IMR-90 (cell line): ENCODE measurements at regions not wholly inside any gene's neighbourhood (a gene's known extent, or its start where the extent isn't known, plus 50 kb on each side); places are given as distances from the start of the nearest gene placed in this dataset.

ENCODE experiments used
- ATAC-seq: fragments of 200-7000 bp; cut with Tn5 transposase; 2 replicates; pipeline ENCODE4 v1.9.1; 2020; ENCODE audit warnings: low read depth, mild to moderate bottlenecking, moderate library complexity
- BruUV-seq: library from RNA; stranded (reverse); fragments of 400-500 nt; replicated peaks from 2 replicates; lab custom pipeline; 2021; lab: Mats Ljungman, UMichigan
- CTCF ChIA-PET: fragments of 300-600 bp; formaldehyde crosslinking; extraction: SDS; loops from one replicate; lab custom pipeline; 2021; ENCODE audit warnings: antibody characterized with exemption; lab: Yijun Ruan, JAX
- POLR2A ChIA-PET: fragments of 300-600 bp; sonication (Branson Sonifier 250); formaldehyde crosslinking; loops from one replicate; lab custom pipeline; 2022; ENCODE audit warnings: antibody characterized with exemption; ENCODE audit not compliant: unreplicated experiment; lab: Charles Lee
- DNase-seq: peaks from one replicate; pipeline ENCODE4 v3.0.0; 2013
- H2AFZ ChIP-seq: replicated peaks from 2 replicates; pipeline ENCODE3; 2013; ENCODE audit warnings: low read length, mild to moderate bottlenecking; ENCODE audit not compliant: poor library complexity
- H2AK5ac ChIP-seq: 2 replicates; pipeline ENCODE4 v1.6.1; 2013; ENCODE audit warnings: low read depth, low read length, inconsistent platforms
- H2AK9ac ChIP-seq: replicated peaks from 2 replicates; pipeline ENCODE3; 2013; ENCODE audit warnings: mild to moderate bottlenecking, low read depth, low read length, moderate library complexity; ENCODE audit not compliant: poor library complexity
- H2BK120ac ChIP-seq: 2 replicates; pipeline ENCODE4 v1.6.1; 2013; ENCODE audit warnings: low read depth, low read length, inconsistent platforms
- H2BK15ac ChIP-seq: 3 replicates; pipeline ENCODE4 v1.6.1; 2013; ENCODE audit warnings: low read depth, low read length, inconsistent platforms
- H2BK20ac ChIP-seq: 2 replicates; pipeline ENCODE4 v1.6.1; 2013; ENCODE audit warnings: low read depth, mild to moderate bottlenecking, inconsistent platforms, low read length, moderate library complexity
- H2BK5ac ChIP-seq: 2 replicates; pipeline ENCODE4 v1.6.1; 2013; ENCODE audit warnings: mild to moderate bottlenecking, low read depth, low read length, inconsistent platforms; ENCODE audit not compliant: poor library complexity, severe bottlenecking
- H3K14ac ChIP-seq: replicated peaks from 2 replicates; pipeline ENCODE4 v1.6.1; 2013; ENCODE audit warnings: low read depth, low read length, inconsistent platforms
- H3K18ac ChIP-seq: 2 replicates; pipeline ENCODE4 v1.6.1; 2013; ENCODE audit warnings: low read depth, low read length, control low read depth
- H3K23ac ChIP-seq: 2 replicates; pipeline ENCODE4 v1.6.1; 2013; ENCODE audit warnings: low read depth, low read length, inconsistent platforms
- H3K27ac ChIP-seq: 2 replicates; pipeline ENCODE4 v1.5.1; 2013; ENCODE audit warnings: mild to moderate bottlenecking, control low read depth, low read length; ENCODE audit not compliant: insufficient read depth
- H3K27me3 ChIP-seq: 2 replicates; pipeline ENCODE4 v1.6.1; 2013; ENCODE audit warnings: low read length; ENCODE audit not compliant: control insufficient read depth, insufficient read depth
- H3K36me3 ChIP-seq: 2 replicates; pipeline ENCODE4 v1.6.1; 2013; ENCODE audit warnings: low read length, mixed read lengths; ENCODE audit not compliant: control insufficient read depth, insufficient read depth
- H3K4ac ChIP-seq: 2 replicates; pipeline ENCODE4 v1.6.1; 2013; ENCODE audit warnings: low read depth, low read length, inconsistent platforms
- H3K4me1 ChIP-seq: 2 replicates; pipeline ENCODE4 v1.6.1; 2013; ENCODE audit warnings: low read length, mixed read lengths; ENCODE audit not compliant: control insufficient read depth, insufficient read depth
- H3K4me2 ChIP-seq: 2 replicates; pipeline ENCODE4 v1.6.1; 2013; ENCODE audit warnings: low read depth, mild to moderate bottlenecking, control low read depth, low read length, moderate library complexity
- H3K4me3 ChIP-seq: 2 replicates; pipeline ENCODE4 v1.5.1; 2013; ENCODE audit warnings: low read depth, mild to moderate bottlenecking, control low read depth, low read length, moderate library complexity; ENCODE audit not compliant: insufficient read depth
- H3K56ac ChIP-seq: 2 replicates; pipeline ENCODE4 v1.6.1; 2013; ENCODE audit warnings: low read length, inconsistent platforms; ENCODE audit not compliant: insufficient read depth; ENCODE audit errors: extremely low read depth
- H3K79me1 ChIP-seq, 2 experiments: 2 replicates each; pipeline ENCODE4 v1.6.1; 2013; ENCODE audit warnings: low read length in 2 of 2, inconsistent platforms in 1 of 2, low read depth in 1 of 2
- H3K9ac ChIP-seq: 2 replicates; pipeline ENCODE4 v1.6.1; 2013; ENCODE audit warnings: low read depth, low read length, control low read depth
- H3K9me1 ChIP-seq: 2 replicates; pipeline ENCODE4 v1.6.1; 2013; ENCODE audit warnings: low read length, inconsistent platforms; ENCODE audit not compliant: insufficient read depth
- H3K9me3 ChIP-seq: 2 replicates; pipeline ENCODE4 v1.6.1; 2013; ENCODE audit warnings: low read length; ENCODE audit not compliant: control insufficient read depth, insufficient read depth
- H4K20me1 ChIP-seq: 2 replicates; pipeline ENCODE4 v1.6.1; 2013; ENCODE audit warnings: low read length, inconsistent platforms; ENCODE audit not compliant: insufficient read depth
- H4K5ac ChIP-seq: 2 replicates; pipeline ENCODE4 v1.6.1; 2013; ENCODE audit warnings: mild to moderate bottlenecking, low read depth, low read length, control low read depth
- H4K8ac ChIP-seq, 2 experiments: 2 replicates each; pipeline ENCODE4 v1.6.1; 2013; ENCODE audit warnings: low read depth in 2 of 2, low read length in 2 of 2, control low read depth in 1 of 2, inconsistent platforms in 1 of 2
- H4K91ac ChIP-seq: 2 replicates; pipeline ENCODE4 v1.6.1; 2013; ENCODE audit warnings: low read depth, low read length, inconsistent platforms; ENCODE audit not compliant: insufficient read depth
- CTCF ChIP-seq: conservative IDR thresholded peaks from 2 replicates; pipeline ENCODE4 v1.5.1; 2012; ENCODE audit warnings: mild to moderate bottlenecking, low read depth, low read length, improper control_type of control experiment
- SMC3 ChIP-seq: fragments of 150-350 bp; IDR thresholded peaks from 2 replicates; pipeline ENCODE4 v1.6.1; 2016; ENCODE audit warnings: low read depth, mild to moderate bottlenecking, antibody characterized with exemption, low read length, moderate library complexity
- USF2 ChIP-seq: fragments of 150-350 bp; IDR thresholded peaks from 2 replicates; pipeline ENCODE4 v1.6.1; 2017; ENCODE audit warnings: mild to moderate bottlenecking, antibody characterized with exemption, low read length, low read depth
- WGBS, 2 experiments: methylation state at CpG; one replicate each; pipeline versions ENCODE4 v1.1.5 to v1.1.7; 2013; ENCODE audit warnings: missing lambda C conversion rate in 2 of 2; ENCODE audit not compliant: insufficient read length in 1 of 2; ENCODE audit errors: extremely low coverage in 2 of 2; 5-methylcytosine and 5-hydroxymethylcytosine counted together
- dilution Hi-C: fragments of 300-500 bp; cut with HindIII; formaldehyde crosslinking; loops from one replicate; pipeline ENCODE4 v1.14.3; 2018; ENCODE audit warnings: low sequenced_read_pairs; ENCODE audit not compliant: unreplicated experiment
- in situ Hi-C: fragments of 300-500 bp; cut with MboI; formaldehyde crosslinking; loops from 3 replicates; pipeline ENCODE4 v1.14.3; 2019; ENCODE audit warnings: low sequenced_read_pairs, inconsistent platforms, mixed read lengths
- intact Hi-C: fragments of 100-400 bp; cut with micrococcal nuclease; formaldehyde crosslinking; loops from 2 replicates; pipeline ENCODE4 v1.10.0; 2022

GRCh38 chr11:116189408-116190170, 583.2 kb downstream of the BUD13 start:
- no peak overlapping the region for H2BK15ac ChIP-seq
- H3K27me3 ChIP-seq, result peaks cover 3% of the 10 kb centered on the region; the same call in 1 of the 2 replicates
- in situ Hi-C loops (no loop called here), dilution Hi-C loops (no loop called here), intact Hi-C loops (no loop called here)
- H3K4me3 ChIP-seq, result no peak overlapping the region
- no peak overlapping the region for H3K56ac ChIP-seq
- H3K79me1 ChIP-seq, result no peaks in the 10 kb centered on the region
- TF ChIP-seq CTCF, result no peak
- no peak for TF ChIP-seq SMC3
- TF ChIP-seq USF2, result no peak
- H2BK20ac ChIP-seq, result no peak overlapping the region
- H4K91ac ChIP-seq, result no peak overlapping the region
- H2AFZ ChIP-seq, result no peak overlapping the region
- H4K5ac ChIP-seq, result no peak overlapping the region
- no peaks in the 10 kb centered on the region for H3K36me3 ChIP-seq
- no peak overlapping the region for H4K8ac ChIP-seq
- BruUV-seq, result no TSS peak
- H2BK5ac ChIP-seq, result no peak overlapping the region
- H3K18ac ChIP-seq, result no peak overlapping the region
- peaks cover 3% of the 10 kb centered on the region; the same call in 1 of the 2 replicates for H3K4me1 ChIP-seq
- ChIA-PET CTCF (no interaction called here), POLR2A (no interaction called here)
- no CpG with 5 or more reads among the region's 10 CpGs for WGBS, 2 experiments
- H2BK120ac ChIP-seq, result no peak overlapping the region
- no peak for DNase-seq
- H3K4ac ChIP-seq, result no peak overlapping the region
- no peak overlapping the region for H3K9ac ChIP-seq
- ATAC-seq, result no peak
- no peaks in the 10 kb centered on the region for H3K9me1 ChIP-seq
- H3K14ac ChIP-seq, result no peak overlapping the region
- H3K9me3 ChIP-seq, result no peaks in the 10 kb centered on the region
- H2AK9ac ChIP-seq, result no peak overlapping the region
- no peak overlapping the region for H3K27ac ChIP-seq
- no peak overlapping the region for H3K4me2 ChIP-seq
- no peak overlapping the region for H3K23ac ChIP-seq
- no peaks in the 10 kb centered on the region for H4K20me1 ChIP-seq
- H2AK5ac ChIP-seq, result no peak overlapping the region
